ENCODE measurements at regions not wholly inside any gene's neighbourhood (a gene's known extent, or its start where the extent isn't known, plus 50 kb on each side); places are given as distances from the start of the nearest gene placed in this dataset.

- no peak for DNase-seq (ENCODE audit: low spot score)
- in situ Hi-C loops (cut with MboI; ENCODE audit: low pct_unique_long_range_greater_than_20kb, low sequenced_read_pairs, unreplicated experiment), result no loop called here
- TF ChIP-seq CTCF (IDR thresholded peaks at IDR 0.05; ENCODE audit: extremely low read depth, insufficient read depth, missing control alignments), result no peak
Measured at GRCh38 chr5:179472641-179473040, 77.7 kb upstream of the RUFY1 start.

GRCh38 chr5:179472174-179472573 is 78.2 kb upstream of the RUFY1 start:
- DNase-seq (ENCODE audit: low spot score), result no peak
- in situ Hi-C loops (cut with MboI; ENCODE audit: low pct_unique_long_range_greater_than_20kb, low sequenced_read_pairs, unreplicated experiment), result no loop called here
- TF ChIP-seq CTCF (IDR thresholded peaks at IDR 0.05; ENCODE audit: extremely low read depth, insufficient read depth, missing control alignments), result no peak

- no peak for DNase-seq (ENCODE audit: low spot score)
- in situ Hi-C loops (cut with MboI; ENCODE audit: low pct_unique_long_range_greater_than_20kb, low sequenced_read_pairs, unreplicated experiment), result no loop called here
- no peak for TF ChIP-seq CTCF (IDR thresholded peaks at IDR 0.05; ENCODE audit: extremely low read depth, insufficient read depth, missing control alignments)
Measured at GRCh38 chr5:179470201-179470600, 80.2 kb upstream of the RUFY1 start.

GRCh38 chr5:179468696-179469095 is 81.7 kb upstream of the RUFY1 start:
- in situ Hi-C loops (cut with MboI; ENCODE audit: low pct_unique_long_range_greater_than_20kb, low sequenced_read_pairs, unreplicated experiment), result no loop called here
- no peak for DNase-seq (ENCODE audit: low spot score)
- TF ChIP-seq CTCF (IDR thresholded peaks at IDR 0.05; ENCODE audit: extremely low read depth, insufficient read depth, missing control alignments), result no peak

GRCh38 chr5:179467441-179467840 is 82.9 kb upstream of the RUFY1 start:
- in situ Hi-C loops (cut with MboI; ENCODE audit: low pct_unique_long_range_greater_than_20kb, low sequenced_read_pairs, unreplicated experiment), result no loop called here
- TF ChIP-seq CTCF (IDR thresholded peaks at IDR 0.05; ENCODE audit: extremely low read depth, insufficient read depth, missing control alignments), result no peak
- no peak for DNase-seq (ENCODE audit: low spot score)

- in situ Hi-C loops (cut with MboI; ENCODE audit: low pct_unique_long_range_greater_than_20kb, low sequenced_read_pairs, unreplicated experiment), result no loop called here
- DNase-seq (ENCODE audit: low spot score), result no peak
- no peak for TF ChIP-seq CTCF (IDR thresholded peaks at IDR 0.05; ENCODE audit: extremely low read depth, insufficient read depth, missing control alignments)
Measured at GRCh38 chr5:179464631-179465030, 85.7 kb upstream of the RUFY1 start.

GRCh38 chr5:179462040-179462439 is 88.3 kb upstream of the RUFY1 start:
- in situ Hi-C loops (cut with MboI; ENCODE audit: low pct_unique_long_range_greater_than_20kb, low sequenced_read_pairs, unreplicated experiment), result no loop called here
- no peak for TF ChIP-seq CTCF (IDR thresholded peaks at IDR 0.05; ENCODE audit: extremely low read depth, insufficient read depth, missing control alignments)
- no peak for DNase-seq (ENCODE audit: low spot score)

All from GM13977 (cell line).